HCT116 (cell line): ENCODE measurements at regions not wholly inside any gene's neighbourhood (a gene's known extent, or its start where the extent isn't known, plus 50 kb on each side); places are given as distances from the start of the nearest gene placed in this dataset.

Experiments
- CEBPB ChIP-seq: IDR thresholded peaks from 2 replicates; pipeline ENCODE4 v1.6.1; 2012; ENCODE audit warnings: low read depth
- CTCF ChIP-seq, 3 experiments: fragments of 200-600 bp in 1 of 3; sonication (generic) in 1 of 3; IDR thresholded peaks in 2 of 3; conservative IDR thresholded peaks in 1 of 3; 2 replicates each; pipeline ENCODE4 v1.5.1; 2012 to 2017; ENCODE audit warnings: low read depth in 2 of 3, low read length in 2 of 3, antibody characterized with exemption in 1 of 3, borderline replicate concordance in 1 of 3, control low read depth in 1 of 3, mild to moderate bottlenecking in 1 of 3, mixed read lengths in 1 of 3, mixed run types in 1 of 3, moderate library complexity in 1 of 3; ENCODE audit not compliant: insufficient read depth in 1 of 3
- ELF1 ChIP-seq: IDR thresholded peaks from 2 replicates; pipeline ENCODE4 v1.6.1; 2012; ENCODE audit warnings: low read depth, borderline replicate concordance
- EZH2 ChIP-seq: fragments of 200-600 bp; sonication (generic); IDR thresholded peaks from 2 replicates; pipeline ENCODE4 v1.6.1; 2017; ENCODE audit warnings: antibody characterized with exemption, mixed run types
- POLR2AphosphoS5 ChIP-seq: IDR thresholded peaks from 2 replicates; pipeline ENCODE4 v1.6.1; 2011; ENCODE audit warnings: mild to moderate bottlenecking, low read depth, low read length, moderate library complexity
- SRF ChIP-seq: IDR thresholded peaks from 2 replicates; pipeline ENCODE4 v1.6.1; 2012; ENCODE audit warnings: low read depth
- ZBTB33 ChIP-seq: IDR thresholded peaks from 2 replicates; pipeline ENCODE4 v1.6.1; 2011; ENCODE audit warnings: mild to moderate bottlenecking, low read length, moderate library complexity; ENCODE audit not compliant: insufficient replicate concordance; ENCODE audit errors: extremely low read depth

GRCh38 chrX:43450355-43450754 lies 205.7 kb upstream of the MAOA start:
- TF ChIP-seq POLR2AphosphoS5 (no peak), CTCF (IDR thresholded peaks at IDR 0.05 in 2 of 3, conservative IDR thresholded peaks at IDR 0.05 in 1 of 3; ENCODE audit: borderline replicate concordance in 1 of 3, insufficient read depth in 1 of 3, low read depth in 2 of 3, low read length in 2 of 3) (no peak), ELF1 (no peak), ZBTB33 (no peak), EZH2 (no peak), SRF (no peak), CEBPB (no peak)
